Endothelial cell of umbilical vein (primary cell): ENCODE measurements at regions not wholly inside any gene's neighbourhood (a gene's known extent, or its start where the extent isn't known, plus 50 kb on each side); places are given as distances from the start of the nearest gene placed in this dataset.

Experiments
- BruUV-seq: library from RNA; stranded (reverse); fragments of 400-500 nt; replicated peaks from 2 replicates; lab custom pipeline; 2021; lab: Mats Ljungman, UMichigan
- CTCF ChIA-PET: fragments of 300-600, 350-600 bp; sonication (Branson Sonifier 250); formaldehyde crosslinking; loops from one replicate; lab custom pipeline; 2021; ENCODE audit warnings: antibody characterized with exemption, inconsistent platforms; lab: Charles Lee
- POLR2A ChIA-PET: fragments of 300-600, 350-600 bp; sonication (Branson Sonifier 250); formaldehyde crosslinking; loops from one replicate; lab custom pipeline; 2021; ENCODE audit warnings: antibody characterized with exemption, inconsistent platforms; lab: Charles Lee
- DNase-seq: peaks from one replicate; pipeline ENCODE4 v3.0.0-alpha.2; 2011; ENCODE audit warnings: low read depth, low spot score
- FAIRE-seq: peaks from 2 replicates; lab custom pipeline; 2011; peaks lifted over from hg19 to GRCh38; lab: Jason Lieb, UNC
- H2AFZ ChIP-seq: 2 replicates; pipeline ENCODE4 v1.6.0; 2012; ENCODE audit warnings: low read depth, low read length, control low read depth, inconsistent platforms
- H3K27ac ChIP-seq: 2 replicates; pipeline ENCODE4 v1.5.1; 2011; ENCODE audit warnings: low read depth, mild to moderate bottlenecking, control low read depth, low read length, moderate library complexity; ENCODE audit not compliant: insufficient read depth
- H3K27me3 ChIP-seq, 2 experiments: 2 replicates each; pipeline versions ENCODE4 v1.6.0 to v1.6.1; 2011; ENCODE audit warnings: low read length in 2 of 2, mixed read lengths in 1 of 2; ENCODE audit not compliant: control insufficient read depth in 2 of 2, insufficient read depth in 2 of 2
- H3K36me3 ChIP-seq, 2 experiments: 2 replicates in 1 of 2; 3 replicates in 1 of 2; pipeline ENCODE4 v1.5.1; 2011; ENCODE audit warnings: low read length in 2 of 2, mild to moderate bottlenecking in 1 of 2, moderate library complexity in 1 of 2; ENCODE audit not compliant: control insufficient read depth in 2 of 2, insufficient read depth in 2 of 2; ENCODE audit errors: extremely low read depth in 1 of 2
- H3K4me1 ChIP-seq: 3 replicates; pipeline ENCODE4 v1.5.1; 2011; ENCODE audit warnings: mild to moderate bottlenecking, low read length; ENCODE audit not compliant: control insufficient read depth, insufficient read depth; ENCODE audit errors: extremely low read depth
- H3K4me2 ChIP-seq: 2 replicates; pipeline ENCODE4 v1.6.1; 2011; ENCODE audit warnings: low read length, control low read depth, mixed read lengths; ENCODE audit not compliant: insufficient read depth
- H3K4me3 ChIP-seq, 3 experiments: fragments of 200-600 bp in 1 of 3; sonication (generic), shearing (Covaris generic) in 1 of 3; replicated peaks in 1 of 3; 2 replicates each; pipeline ENCODE4 v1.5.1; 2011 to 2016; ENCODE audit warnings: control low read depth in 3 of 3, low read length in 3 of 3, mild to moderate bottlenecking in 2 of 3, inconsistent platforms in 1 of 3, low read depth in 1 of 3, moderate library complexity in 1 of 3; ENCODE audit not compliant: insufficient read depth in 1 of 3
- H3K79me2 ChIP-seq: 2 replicates; pipeline ENCODE4 v1.6.0; 2012; ENCODE audit warnings: low read length, inconsistent platforms; ENCODE audit not compliant: control insufficient read depth, insufficient read depth
- H3K9ac ChIP-seq: replicated peaks from 2 replicates; pipeline ENCODE3; 2011; ENCODE audit warnings: low read length, control low read depth; ENCODE audit not compliant: insufficient read depth; ENCODE audit errors: extremely low read depth
- H3K9me1 ChIP-seq: replicated peaks from 3 replicates; pipeline ENCODE4 v1.6.0; 2011; ENCODE audit warnings: mild to moderate bottlenecking, low read length; ENCODE audit not compliant: control insufficient read depth, insufficient read depth; ENCODE audit errors: extremely low read depth
- H3K9me3 ChIP-seq: replicated peaks from 2 replicates; pipeline ENCODE4 v1.5.1; 2012; ENCODE audit warnings: low read length, inconsistent platforms; ENCODE audit not compliant: control insufficient read depth, insufficient read depth
- H4K20me1 ChIP-seq: replicated peaks from 2 replicates; pipeline ENCODE3; 2011; ENCODE audit warnings: mild to moderate bottlenecking, low read length; ENCODE audit not compliant: control insufficient read depth, insufficient read depth; ENCODE audit errors: extremely low read depth
- CTCF ChIP-seq, 2 donors: IDR thresholded peaks; 1 replicate in 1 of 2; 2 replicates in 1 of 2; pipeline ENCODE4 v1.5.1; 2011; ENCODE audit warnings: low read length in 2 of 2, mild to moderate bottlenecking in 2 of 2, moderate library complexity in 2 of 2, control low read depth in 1 of 2, inconsistent platforms in 1 of 2, low read depth in 1 of 2; ENCODE audit not compliant: insufficient read depth in 1 of 2; ENCODE audit errors: extremely low read depth in 1 of 2
- EZH2 ChIP-seq: IDR thresholded peaks from 2 replicates; pipeline ENCODE4 v1.6.1; 2012; ENCODE audit warnings: borderline replicate concordance, low read depth, mild to moderate bottlenecking, moderate library complexity, low read length, inconsistent platforms; ENCODE audit not compliant: severe bottlenecking
- FOS ChIP-seq: IDR thresholded peaks from 2 replicates; pipeline ENCODE4 v1.6.1; 2011; ENCODE audit warnings: mild to moderate bottlenecking, low read length, moderate library complexity, borderline replicate concordance; ENCODE audit not compliant: insufficient read depth
- GATA2 ChIP-seq: IDR thresholded peaks from 2 replicates; pipeline ENCODE4 v1.7.0; 2011; ENCODE audit warnings: low read depth, mild to moderate bottlenecking, moderate library complexity, mixed read lengths, low read length; ENCODE audit not compliant: insufficient read length, insufficient read depth
- MYC ChIP-seq: IDR thresholded peaks from one replicate; pipeline ENCODE4 v1.6.1; 2011; ENCODE audit warnings: mild to moderate bottlenecking, low read depth, low read length
- POLR2A ChIP-seq: IDR thresholded peaks from 2 replicates; pipeline ENCODE4 v1.6.1; 2012; ENCODE audit warnings: low read depth, mild to moderate bottlenecking, control low read depth, low read length
- dilution Hi-C: fragments of 300-500 bp; cut with MboI; formaldehyde crosslinking; loops from one replicate; pipeline ENCODE4 v1.15.0; 2019; ENCODE audit warnings: low sequenced_read_pairs; ENCODE audit not compliant: extremely low pct_ligation_motif_present
- intact Hi-C: fragments of 100-400 bp; cut with micrococcal nuclease; formaldehyde crosslinking; loops from one replicate; pipeline ENCODE4 v1.10.0; 2022

- intact Hi-C loops: no loop called here
- no peak overlapping the region for H3K27ac ChIP-seq
- FAIRE-seq: no peak
- ChIA-PET POLR2A (no interaction called here), CTCF (no interaction called here)
- no peak overlapping the region for H2AFZ ChIP-seq
- H3K9me3 ChIP-seq: peaks cover 6% of the 10 kb centered on the region
- no peaks in the 10 kb centered on the region for H3K4me1 ChIP-seq
- TF ChIP-seq GATA2 (no peak), POLR2A (no peak)
- dilution Hi-C loops: no loop called here
- H3K79me2 ChIP-seq: no peaks in the 10 kb centered on the region
- H3K27me3 ChIP-seq: no peaks in the 10 kb centered on the region
- H4K20me1 ChIP-seq: no peaks in the 10 kb centered on the region
- no peak for DNase-seq
- H3K4me3 ChIP-seq: no peak overlapping the region
- H3K36me3 ChIP-seq: no peaks in the 10 kb centered on the region
- no peak overlapping the region for H3K9ac ChIP-seq
- no peak overlapping the region for H3K4me2 ChIP-seq
- no TSS peak for BruUV-seq
- H3K9me1 ChIP-seq: no peaks in the 10 kb centered on the region
Observed at GRCh38 chr12:103077108-103077773, 119.8 kb downstream of the ASCL1 start.

GRCh38 chr12:103085541-103085940 lies 128.1 kb downstream of the ASCL1 start:
- FAIRE-seq: no peak
- no TSS peak for BruUV-seq
- dilution Hi-C loops: no loop called here

More at GRCh38 chr12:103085541-103085940, 128.1 kb downstream of the ASCL1 start:
- Histone ChIP-seq H3K36me3 (no peaks in the 10 kb centered on the region), H2AFZ (no peak overlapping the region), H3K27ac (no peak overlapping the region), H3K9me3 (peaks cover 4% of the 10 kb centered on the region), H3K4me3 (no peak overlapping the region), H3K27me3 (no peaks in the 10 kb centered on the region), H3K4me1 (no peaks in the 10 kb centered on the region), H3K79me2 (no peaks in the 10 kb centered on the region), H3K4me2 (no peak overlapping the region), H3K9ac (no peak overlapping the region), H4K20me1 (no peaks in the 10 kb centered on the region), H3K9me1 (no peaks in the 10 kb centered on the region)
- intact Hi-C loops: no loop called here
- TF ChIP-seq MYC (no peak), CTCF (IDR thresholded peaks at IDR 0.05; ENCODE audit: extremely low read depth in 1 of 2, insufficient read depth in 1 of 2, low read depth in 1 of 2, low read length in 2 of 2) (no peak), GATA2 (no peak), EZH2 (no peak), FOS (no peak)
- CTCF ChIA-PET: interaction anchor here (0.7 kb wide), 1 partner anchor 213 kb away, joined by 3 read pairs; no protein-coding TSS in a partner anchor
- POLR2A ChIA-PET: no interaction called here
- DNase-seq: no peak
